ENCODE measurements at regions not wholly inside any gene's neighbourhood (a gene's known extent, or its start where the extent isn't known, plus 50 kb on each side); places are given as distances from the start of the nearest gene placed in this dataset.
"Not testable (repeated sequence)": the region's sequence is repeated elsewhere in the genome, so short reads cannot be mapped to it uniquely, and the experiment has no call there.

- H3K4me3 ChIP-seq (replicated peaks; ENCODE audit: insufficient read depth, low read length), result no peak overlapping the region
- no peak for TF ChIP-seq SPI1 (IDR thresholded peaks at IDR 0.05; ENCODE audit: borderline replicate concordance, low read depth)
- TF ChIP-seq POLR2AphosphoS5 (IDR thresholded peaks at IDR 0.05; ENCODE audit: low read depth), result no peak
- TF ChIP-seq GABPA (IDR thresholded peaks at IDR 0.05; ENCODE audit: low read depth), result no peak
- TF ChIP-seq, protein P1, sequence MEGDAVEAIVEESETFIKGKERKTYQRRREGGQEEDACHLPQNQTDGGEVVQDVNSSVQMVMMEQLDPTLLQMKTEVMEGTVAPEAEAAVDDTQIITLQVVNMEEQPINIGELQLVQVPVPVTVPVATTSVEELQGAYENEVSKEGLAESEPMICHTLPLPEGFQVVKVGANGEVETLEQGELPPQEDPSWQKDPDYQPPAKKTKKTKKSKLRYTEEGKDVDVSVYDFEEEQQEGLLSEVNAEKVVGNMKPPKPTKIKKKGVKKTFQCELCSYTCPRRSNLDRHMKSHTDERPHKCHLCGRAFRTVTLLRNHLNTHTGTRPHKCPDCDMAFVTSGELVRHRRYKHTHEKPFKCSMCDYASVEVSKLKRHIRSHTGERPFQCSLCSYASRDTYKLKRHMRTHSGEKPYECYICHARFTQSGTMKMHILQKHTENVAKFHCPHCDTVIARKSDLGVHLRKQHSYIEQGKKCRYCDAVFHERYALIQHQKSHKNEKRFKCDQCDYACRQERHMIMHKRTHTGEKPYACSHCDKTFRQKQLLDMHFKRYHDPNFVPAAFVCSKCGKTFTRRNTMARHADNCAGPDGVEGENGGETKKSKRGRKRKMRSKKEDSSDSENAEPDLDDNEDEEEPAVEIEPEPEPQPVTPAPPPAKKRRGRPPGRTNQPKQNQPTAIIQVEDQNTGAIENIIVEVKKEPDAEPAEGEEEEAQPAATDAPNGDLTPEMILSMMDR (IDR thresholded peaks at IDR 0.05; ENCODE audit: insufficient read depth, low read length), result no peak
- TF ChIP-seq, protein P2, sequence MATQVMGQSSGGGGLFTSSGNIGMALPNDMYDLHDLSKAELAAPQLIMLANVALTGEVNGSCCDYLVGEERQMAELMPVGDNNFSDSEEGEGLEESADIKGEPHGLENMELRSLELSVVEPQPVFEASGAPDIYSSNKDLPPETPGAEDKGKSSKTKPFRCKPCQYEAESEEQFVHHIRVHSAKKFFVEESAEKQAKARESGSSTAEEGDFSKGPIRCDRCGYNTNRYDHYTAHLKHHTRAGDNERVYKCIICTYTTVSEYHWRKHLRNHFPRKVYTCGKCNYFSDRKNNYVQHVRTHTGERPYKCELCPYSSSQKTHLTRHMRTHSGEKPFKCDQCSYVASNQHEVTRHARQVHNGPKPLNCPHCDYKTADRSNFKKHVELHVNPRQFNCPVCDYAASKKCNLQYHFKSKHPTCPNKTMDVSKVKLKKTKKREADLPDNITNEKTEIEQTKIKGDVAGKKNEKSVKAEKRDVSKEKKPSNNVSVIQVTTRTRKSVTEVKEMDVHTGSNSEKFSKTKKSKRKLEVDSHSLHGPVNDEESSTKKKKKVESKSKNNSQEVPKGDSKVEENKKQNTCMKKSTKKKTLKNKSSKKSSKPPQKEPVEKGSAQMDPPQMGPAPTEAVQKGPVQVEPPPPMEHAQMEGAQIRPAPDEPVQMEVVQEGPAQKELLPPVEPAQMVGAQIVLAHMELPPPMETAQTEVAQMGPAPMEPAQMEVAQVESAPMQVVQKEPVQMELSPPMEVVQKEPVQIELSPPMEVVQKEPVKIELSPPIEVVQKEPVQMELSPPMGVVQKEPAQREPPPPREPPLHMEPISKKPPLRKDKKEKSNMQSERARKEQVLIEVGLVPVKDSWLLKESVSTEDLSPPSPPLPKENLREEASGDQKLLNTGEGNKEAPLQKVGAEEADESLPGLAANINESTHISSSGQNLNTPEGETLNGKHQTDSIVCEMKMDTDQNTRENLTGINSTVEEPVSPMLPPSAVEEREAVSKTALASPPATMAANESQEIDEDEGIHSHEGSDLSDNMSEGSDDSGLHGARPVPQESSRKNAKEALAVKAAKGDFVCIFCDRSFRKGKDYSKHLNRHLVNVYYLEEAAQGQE (IDR thresholded peaks at IDR 0.05; ENCODE audit: insufficient replicate concordance, low read depth), result no peak
- H3K27me3 ChIP-seq (ENCODE audit: insufficient read depth, poor library complexity, severe bottlenecking), result no peaks in the 10 kb centered on the region
- no peak for DNase-seq (ENCODE audit: low read depth in 1 of 2, low spot score in 1 of 2)
- no peak overlapping the region for H3K27ac ChIP-seq (replicated peaks)
Observed at GRCh38 chr6:122276637-122277036, 122.8 kb upstream of the HSF2 start.

GRCh38 chr6:122280105-122281021 is 119.1 kb upstream of the HSF2 start:
- DNase-seq (ENCODE audit: low read depth in 1 of 2, low spot score in 1 of 2); H3K4me3 ChIP-seq (replicated peaks; ENCODE audit: insufficient read depth, low read length); H3K27me3 ChIP-seq (ENCODE audit: insufficient read depth, poor library complexity, severe bottlenecking); H3K27ac ChIP-seq (replicated peaks): not testable (repeated sequence)

DNA sequence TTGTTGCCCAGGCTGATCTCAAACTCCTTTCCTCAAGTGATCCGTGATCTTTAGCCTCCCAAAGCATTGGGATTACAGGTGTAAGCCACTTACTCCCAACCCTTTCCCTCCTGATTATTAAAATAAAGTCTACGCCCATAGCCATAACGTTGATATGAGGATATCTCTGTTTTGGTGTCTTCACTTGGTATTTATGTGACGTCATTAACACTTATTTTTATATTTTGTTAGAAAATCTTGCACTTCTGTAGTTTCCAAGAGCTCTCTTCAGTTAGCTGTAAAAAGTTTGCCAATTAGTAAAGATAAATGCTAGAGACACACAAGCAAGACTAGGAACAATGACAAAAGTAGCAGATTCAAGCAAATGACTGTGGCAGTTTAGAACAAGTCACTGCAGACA is 115.6 kb upstream of the HSF2 start:
- Histone ChIP-seq H3K4me3 (replicated peaks; ENCODE audit: insufficient read depth, low read length) (no peak overlapping the region), H3K27ac (replicated peaks) (no peak overlapping the region), H3K27me3 (ENCODE audit: insufficient read depth, poor library complexity, severe bottlenecking) (no peaks in the 10 kb centered on the region)
- TF ChIP-seq, protein P1 (IDR thresholded peaks at IDR 0.05; ENCODE audit: insufficient read depth, low read length), result no peak
- TF ChIP-seq GABPA (IDR thresholded peaks at IDR 0.05; ENCODE audit: low read depth), result no peak
- no peak for TF ChIP-seq POLR2AphosphoS5 (IDR thresholded peaks at IDR 0.05; ENCODE audit: low read depth)
- no peak for TF ChIP-seq SPI1 (IDR thresholded peaks at IDR 0.05; ENCODE audit: borderline replicate concordance, low read depth)
- TF ChIP-seq, protein P2 (IDR thresholded peaks at IDR 0.05; ENCODE audit: insufficient replicate concordance, low read depth), result no peak
- no peak for DNase-seq (ENCODE audit: low read depth in 1 of 2, low spot score in 1 of 2)

DNA sequence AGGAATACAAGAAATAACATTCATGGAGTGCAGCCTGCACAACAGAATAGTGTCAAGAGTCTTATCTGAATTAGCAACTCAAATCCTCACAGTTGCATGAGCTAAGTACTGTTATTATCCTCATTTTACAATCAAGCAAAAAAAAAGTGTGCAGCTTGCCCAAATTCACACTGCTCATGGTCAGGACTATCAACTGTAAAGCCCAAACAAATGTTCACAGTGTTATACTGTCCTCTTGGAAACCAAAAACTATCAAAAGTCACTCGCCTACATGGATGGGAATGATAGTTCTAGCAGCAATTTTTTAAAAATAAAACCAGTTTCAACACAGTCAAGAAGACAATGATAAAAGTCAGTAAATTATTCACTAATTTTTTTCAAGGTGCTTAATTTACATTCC is 114.6 kb upstream of the HSF2 start:
- TF ChIP-seq, protein P1 (IDR thresholded peaks at IDR 0.05; ENCODE audit: insufficient read depth, low read length), result no peak
- no peak for TF ChIP-seq SPI1 (IDR thresholded peaks at IDR 0.05; ENCODE audit: borderline replicate concordance, low read depth)
- TF ChIP-seq POLR2AphosphoS5 (IDR thresholded peaks at IDR 0.05; ENCODE audit: low read depth), result no peak
- TF ChIP-seq, protein P2 (IDR thresholded peaks at IDR 0.05; ENCODE audit: insufficient replicate concordance, low read depth), result no peak
- no peak for TF ChIP-seq GABPA (IDR thresholded peaks at IDR 0.05; ENCODE audit: low read depth)
- no peaks in the 10 kb centered on the region for H3K27me3 ChIP-seq (ENCODE audit: insufficient read depth, poor library complexity, severe bottlenecking)
- H3K4me3 ChIP-seq (replicated peaks; ENCODE audit: insufficient read depth, low read length), result no peak overlapping the region
- no peak for DNase-seq (ENCODE audit: low read depth in 1 of 2, low spot score in 1 of 2)
- no peak overlapping the region for H3K27ac ChIP-seq (replicated peaks)
